GM21786 (cell line): ENCODE measurements at regions not wholly inside any gene's neighbourhood (a gene's known extent, or its start where the extent isn't known, plus 50 kb on each side); places are given as distances from the start of the nearest gene placed in this dataset.

Experiments
- ATAC-seq: cut with Tn5 transposase; IDR thresholded peaks from one replicate; pipeline ENCODE4 v1.9.1; 2021; ENCODE audit not compliant: unreplicated experiment

- no peak for ATAC-seq
Observed at GRCh38 chr5:103353581-103353980, 95.0 kb downstream of the MACIR start.

GRCh38 chr5:103347716-103348423 is 89.3 kb downstream of the MACIR start:
- ATAC-seq: no peak

GRCh38 chr5:103346162-103346748 is 87.7 kb downstream of the MACIR start:
- no peak for ATAC-seq

GRCh38 chr5:103345461-103345860 is 86.9 kb downstream of the MACIR start:
- no peak for ATAC-seq

GRCh38 chr5:103340717-103341388 is 82.3 kb downstream of the MACIR start:
- peak; percentile 100 for ATAC-seq

- ATAC-seq: no peak
Observed at GRCh38 chr5:103340132-103340531, 81.6 kb downstream of the MACIR start.

- no peak for ATAC-seq
Observed at GRCh38 chr5:103336941-103337340, 78.4 kb downstream of the MACIR start.

GRCh38 chr5:103333376-103333775 is 74.8 kb downstream of the MACIR start:
- no peak for ATAC-seq

- no peak for ATAC-seq
Observed at GRCh38 chr5:103330875-103331274, 72.3 kb downstream of the MACIR start.
